BJ (cell line): ENCODE measurements at regions not wholly inside any gene's neighbourhood (a gene's known extent, or its start where the extent isn't known, plus 50 kb on each side); places are given as distances from the start of the nearest gene placed in this dataset.

Experiments used
- CTCF ChIA-PET: fragments of 350-600 bp; formaldehyde crosslinking; extraction: SDS; loops from one replicate; lab custom pipeline; 2021; ENCODE audit warnings: antibody characterized with exemption, inconsistent platforms; lab: Yijun Ruan, JAX
- POLR2A ChIA-PET: fragments of 300-600 bp; sonication (Branson Sonifier 250); formaldehyde crosslinking; extraction: SDS; loops from one replicate; lab custom pipeline; 2021; ENCODE audit warnings: antibody characterized with exemption; lab: Charles Lee
- DNase-seq: peaks from one replicate; pipeline ENCODE4 v3.0.0-alpha.2; 2011; ENCODE audit warnings: low read depth
- H3K27me3 ChIP-seq: 2 replicates; pipeline ENCODE4 v1.6.0; 2011; ENCODE audit warnings: low read length; ENCODE audit not compliant: control insufficient read depth, insufficient read depth
- H3K36me3 ChIP-seq: 2 replicates; pipeline ENCODE4 v1.5.1; 2011; ENCODE audit warnings: low read length; ENCODE audit not compliant: control insufficient read depth, insufficient read depth
- H3K4me3 ChIP-seq: 2 replicates; pipeline ENCODE4 v1.5.1; 2011; ENCODE audit warnings: low read depth, mild to moderate bottlenecking, control low read depth, low read length
- CTCF ChIP-seq: IDR thresholded peaks from 2 replicates; pipeline ENCODE4 v1.5.1; 2011; ENCODE audit warnings: low read depth, mild to moderate bottlenecking, control low read depth, inconsistent platforms, low read length, moderate library complexity; ENCODE audit not compliant: insufficient read depth

GRCh38 chr1:147811273-147811672 is 50.9 kb upstream of the GJA5 start:
- H3K4me3 ChIP-seq, result no peak overlapping the region
- POLR2A ChIA-PET, result no interaction called here
- H3K27me3 ChIP-seq, result no peaks in the 10 kb centered on the region; the same call in 1 of the 2 replicates
- CTCF ChIA-PET, result no interaction called here
- TF ChIP-seq CTCF, result no peak
- H3K36me3 ChIP-seq, result no peaks in the 10 kb centered on the region
- DNase-seq, result no peak

GRCh38 chr1:147811751-147812150 is 51.3 kb upstream of the GJA5 start:
- CTCF ChIA-PET, result no interaction called here
- POLR2A ChIA-PET, result no interaction called here
- TF ChIP-seq CTCF, result no peak

GRCh38 chr1:147812799-147813198 is 52.4 kb upstream of the GJA5 start:
- Histone ChIP-seq H3K36me3 (no peaks in the 10 kb centered on the region), H3K4me3 (no peak overlapping the region), H3K27me3 (no peaks in the 10 kb centered on the region; the same call in 1 of the 2 replicates)
- no peak for DNase-seq
- ChIA-PET CTCF (no interaction called here), POLR2A (no interaction called here)
- TF ChIP-seq CTCF, result no peak

More at GRCh38 chr1:147811751-147812150, 51.3 kb upstream of the GJA5 start:
- no peak for DNase-seq
- Histone ChIP-seq H3K27me3 (no peaks in the 10 kb centered on the region; the same call in 1 of the 2 replicates), H3K36me3 (no peaks in the 10 kb centered on the region), H3K4me3 (no peak overlapping the region)

GRCh38 chr1:147815503-147815902 is 55.1 kb upstream of the GJA5 start:
- Histone ChIP-seq H3K27me3 (no peaks in the 10 kb centered on the region; the same call in 1 of the 2 replicates), H3K4me3 (no peak overlapping the region), H3K36me3 (no peaks in the 10 kb centered on the region)
- CTCF ChIA-PET, result interaction anchor here (1.2 kb wide), 1 partner anchor 11 kb away, joined by 3 read pairs; no protein-coding TSS in a partner anchor
- no peak for TF ChIP-seq CTCF
- POLR2A ChIA-PET, result no interaction called here
- no peak for DNase-seq

GRCh38 chr1:147820761-147821297 is 60.4 kb upstream of the GJA5 start:
- TF ChIP-seq CTCF, result no peak
- no peak for DNase-seq
- ChIA-PET CTCF (no interaction called here), POLR2A (no interaction called here)
- no peak overlapping the region for H3K4me3 ChIP-seq
- H3K36me3 ChIP-seq, result no peaks in the 10 kb centered on the region
- H3K27me3 ChIP-seq, result no peaks in the 10 kb centered on the region
